C4-2B (cell line): ENCODE measurements at regions not wholly inside any gene's neighbourhood (a gene's known extent, or its start where the extent isn't known, plus 50 kb on each side); places are given as distances from the start of the nearest gene placed in this dataset.

ENCODE experiments used
- ZFX ChIP-seq: fragments of 450-650 bp; IDR thresholded peaks from 2 replicates; pipeline ENCODE4 v1.6.1; 2017
- TF ChIP-seq, protein P1 (sequence below): fragments of 450-650 bp; conservative IDR thresholded peaks from 2 replicates; pipeline ENCODE4 v1.5.1; 2017; ENCODE audit warnings: mild to moderate bottlenecking

DNA sequence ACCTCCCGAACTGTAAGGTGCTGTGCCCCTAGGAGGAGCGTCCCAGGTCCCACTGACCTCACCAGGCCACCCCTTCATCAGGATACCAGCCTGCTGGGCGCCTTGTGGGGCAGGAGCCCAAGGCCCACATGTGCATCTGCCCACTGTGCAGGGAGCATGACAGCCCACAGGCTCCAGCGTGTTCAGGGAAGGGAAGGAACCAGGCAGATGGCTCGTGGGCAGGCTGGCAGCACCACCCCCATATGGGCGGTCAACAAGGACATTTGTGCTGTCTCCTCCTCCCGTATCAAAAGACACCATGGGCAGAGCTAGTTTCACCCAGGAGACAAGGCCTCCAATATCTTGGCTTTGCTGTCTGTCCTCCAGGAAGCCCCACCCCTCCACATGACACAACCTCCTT, 85.5 kb upstream of the PPP1R26 start:
- TF ChIP-seq, protein P1, sequence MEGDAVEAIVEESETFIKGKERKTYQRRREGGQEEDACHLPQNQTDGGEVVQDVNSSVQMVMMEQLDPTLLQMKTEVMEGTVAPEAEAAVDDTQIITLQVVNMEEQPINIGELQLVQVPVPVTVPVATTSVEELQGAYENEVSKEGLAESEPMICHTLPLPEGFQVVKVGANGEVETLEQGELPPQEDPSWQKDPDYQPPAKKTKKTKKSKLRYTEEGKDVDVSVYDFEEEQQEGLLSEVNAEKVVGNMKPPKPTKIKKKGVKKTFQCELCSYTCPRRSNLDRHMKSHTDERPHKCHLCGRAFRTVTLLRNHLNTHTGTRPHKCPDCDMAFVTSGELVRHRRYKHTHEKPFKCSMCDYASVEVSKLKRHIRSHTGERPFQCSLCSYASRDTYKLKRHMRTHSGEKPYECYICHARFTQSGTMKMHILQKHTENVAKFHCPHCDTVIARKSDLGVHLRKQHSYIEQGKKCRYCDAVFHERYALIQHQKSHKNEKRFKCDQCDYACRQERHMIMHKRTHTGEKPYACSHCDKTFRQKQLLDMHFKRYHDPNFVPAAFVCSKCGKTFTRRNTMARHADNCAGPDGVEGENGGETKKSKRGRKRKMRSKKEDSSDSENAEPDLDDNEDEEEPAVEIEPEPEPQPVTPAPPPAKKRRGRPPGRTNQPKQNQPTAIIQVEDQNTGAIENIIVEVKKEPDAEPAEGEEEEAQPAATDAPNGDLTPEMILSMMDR: no peak
- TF ChIP-seq ZFX: no peak
